ENCODE measurements at regions not wholly inside any gene's neighbourhood (a gene's known extent, or its start where the extent isn't known, plus 50 kb on each side); places are given as distances from the start of the nearest gene placed in this dataset.
A peak's percentile ranks its signal among the peaks of the same experiment; 100 is the strongest.

- DNase-seq: no peak
These were observed 53.1 kb upstream of the UCN3 start for GRCh38 chr10:5311617-5312016.

- DNase-seq: peak; percentile 68
These were observed 49.9 kb upstream of the UCN3 start for GRCh38 chr10:5314840-5315239.

Measured in NCI-H526 treated with DMSO at 0.1 percent for 48 hours (cell line).